ENCODE measurements at regions not wholly inside any gene's neighbourhood (a gene's known extent, or its start where the extent isn't known, plus 50 kb on each side); places are given as distances from the start of the nearest gene placed in this dataset.

- DNase-seq, result no peak
Measured at GRCh38 chr16:51708861-51709260, 557.8 kb upstream of the SALL1 start.

GRCh38 chr16:51707666-51708065 is 556.6 kb upstream of the SALL1 start:
- no peak for DNase-seq

GRCh38 chr16:51705142-51705541 is 554.1 kb upstream of the SALL1 start:
- DNase-seq, result no peak

GRCh38 chr16:51701025-51701424 is 550.0 kb upstream of the SALL1 start:
- DNase-seq, result no peak

- no peak for DNase-seq
Measured at GRCh38 chr16:51699686-51700396, 548.8 kb upstream of the SALL1 start.

- DNase-seq, result no peak
Measured at GRCh38 chr16:51698647-51699046, 547.6 kb upstream of the SALL1 start.

- no peak for DNase-seq
Measured at GRCh38 chr16:51697454-51697853, 546.4 kb upstream of the SALL1 start.

- no peak for DNase-seq
Measured at GRCh38 chr16:51696376-51696775, 545.3 kb upstream of the SALL1 start.

GRCh38 chr16:51691109-51691508 is 540.0 kb upstream of the SALL1 start:
- no peak for DNase-seq

GRCh38 chr16:51685498-51685897 is 534.4 kb upstream of the SALL1 start:
- no peak for DNase-seq

GRCh38 chr16:51683882-51684281 is 532.8 kb upstream of the SALL1 start:
- no peak for DNase-seq

- DNase-seq, result no peak
Measured at GRCh38 chr16:51682905-51683304, 531.8 kb upstream of the SALL1 start.

- no peak for DNase-seq
Measured at GRCh38 chr16:51674615-51675014, 523.5 kb upstream of the SALL1 start.

GRCh38 chr16:51670527-51670926 is 519.5 kb upstream of the SALL1 start:
- no peak for DNase-seq

- no peak for DNase-seq
Measured at GRCh38 chr16:51666821-51667220, 515.8 kb upstream of the SALL1 start.

- no peak for DNase-seq
Measured at GRCh38 chr16:51666074-51666473, 515.0 kb upstream of the SALL1 start.

- DNase-seq, result no peak
Measured at GRCh38 chr16:51665436-51665998, 514.4 kb upstream of the SALL1 start.

GRCh38 chr16:51658531-51658930 is 507.5 kb upstream of the SALL1 start:
- DNase-seq, result no peak

- no peak for DNase-seq
Measured at GRCh38 chr16:51657848-51658247, 506.8 kb upstream of the SALL1 start.

- DNase-seq, result no peak
Measured at GRCh38 chr16:51655249-51655648, 504.2 kb upstream of the SALL1 start.

GRCh38 chr16:51651061-51651466 is 500.0 kb upstream of the SALL1 start:
- DNase-seq, result no peak

- no peak for DNase-seq
Measured at GRCh38 chr16:51649631-51650030, 498.6 kb upstream of the SALL1 start.

GRCh38 chr16:51648526-51648925 is 497.5 kb upstream of the SALL1 start:
- no peak for DNase-seq

- no peak for DNase-seq
Measured at GRCh38 chr16:51641191-51641765, 490.2 kb upstream of the SALL1 start.

GRCh38 chr16:51640196-51640595 is 489.1 kb upstream of the SALL1 start:
- no peak for DNase-seq

Measured in left hindlimb (tissue), 1 donor.